Calu3 (cell line): ENCODE measurements at regions not wholly inside any gene's neighbourhood (a gene's known extent, or its start where the extent isn't known, plus 50 kb on each side); places are given as distances from the start of the nearest gene placed in this dataset.

ENCODE experiments used
- BruUV-seq: library from RNA; stranded (reverse); fragments of 400-500 nt; replicated peaks from 2 replicates; lab custom pipeline; 2021; lab: Mats Ljungman, UMichigan
- CTCF ChIA-PET: fragments of 300-600 bp; sonication (Branson Sonifier 250); formaldehyde crosslinking; loops from one replicate; lab custom pipeline; 2022; ENCODE audit warnings: antibody characterized with exemption; lab: Charles Lee
- DNase-seq: peaks from one replicate; pipeline ENCODE4 v3.0.0; 2022
- H3K27ac Mint-ChIP-seq: one replicate; pipeline ENCODE4 v1.8.0; 2022; ENCODE audit warnings: mixed read lengths; ENCODE audit not compliant: unreplicated experiment
- H3K27me3 Mint-ChIP-seq: one replicate; pipeline ENCODE4 v1.8.0; 2022; ENCODE audit warnings: mixed read lengths; ENCODE audit not compliant: unreplicated experiment
- H3K36me3 Mint-ChIP-seq: one replicate; pipeline ENCODE4 v1.8.0; 2022; ENCODE audit warnings: mild to moderate bottlenecking, moderate library complexity, mixed read lengths; ENCODE audit not compliant: insufficient read depth, unreplicated experiment
- H3K4me1 Mint-ChIP-seq: one replicate; pipeline ENCODE4 v1.8.0; 2022; ENCODE audit warnings: mild to moderate bottlenecking, low read depth, mixed read lengths; ENCODE audit not compliant: unreplicated experiment
- H3K4me3 Mint-ChIP-seq: one replicate; pipeline ENCODE4 v1.8.0; 2022; ENCODE audit warnings: mild to moderate bottlenecking, low read depth, moderate library complexity, mixed read lengths; ENCODE audit not compliant: unreplicated experiment
- H3K9me3 Mint-ChIP-seq: one replicate; pipeline ENCODE4 v1.8.0; 2022; ENCODE audit warnings: low read depth, mixed read lengths; ENCODE audit not compliant: unreplicated experiment
- intact Hi-C: fragments of 100-400 bp; cut with micrococcal nuclease; formaldehyde crosslinking; loops from one replicate; pipeline ENCODE4 v1.10.0; 2022; ENCODE audit not compliant: unreplicated experiment
- TF ChIP-seq, protein P1 (sequence below): fragments of 200-600 bp; IDR thresholded peaks from one replicate; pipeline ENCODE4 v1.8.0; 2022; ENCODE audit warnings: antibody characterized with exemption; ENCODE audit not compliant: unreplicated experiment

DNA sequence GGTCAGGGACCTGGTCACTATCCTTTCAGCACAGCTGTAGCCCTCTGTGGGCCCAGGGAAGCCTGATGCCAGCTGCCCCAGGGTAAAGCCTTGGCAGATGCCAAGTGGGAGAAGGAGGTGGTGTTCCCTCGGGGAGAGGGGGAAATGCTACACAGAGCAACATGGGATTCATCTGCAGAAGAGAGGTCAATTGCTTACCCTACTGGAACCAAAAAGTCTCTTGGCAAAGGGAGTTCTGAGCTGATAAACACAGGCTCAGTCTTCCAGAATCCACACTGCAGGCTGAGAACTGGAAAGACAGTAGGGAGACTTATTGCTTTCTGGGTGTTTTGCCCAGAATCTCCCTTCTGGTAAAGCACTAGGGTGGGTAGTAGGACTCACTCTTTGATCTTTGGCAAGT lies 100.1 kb upstream of the NEO1 start:
- CTCF ChIA-PET, result no interaction called here
- H3K27ac Mint-ChIP-seq, result no peak overlapping the region
- TF ChIP-seq, protein P1, sequence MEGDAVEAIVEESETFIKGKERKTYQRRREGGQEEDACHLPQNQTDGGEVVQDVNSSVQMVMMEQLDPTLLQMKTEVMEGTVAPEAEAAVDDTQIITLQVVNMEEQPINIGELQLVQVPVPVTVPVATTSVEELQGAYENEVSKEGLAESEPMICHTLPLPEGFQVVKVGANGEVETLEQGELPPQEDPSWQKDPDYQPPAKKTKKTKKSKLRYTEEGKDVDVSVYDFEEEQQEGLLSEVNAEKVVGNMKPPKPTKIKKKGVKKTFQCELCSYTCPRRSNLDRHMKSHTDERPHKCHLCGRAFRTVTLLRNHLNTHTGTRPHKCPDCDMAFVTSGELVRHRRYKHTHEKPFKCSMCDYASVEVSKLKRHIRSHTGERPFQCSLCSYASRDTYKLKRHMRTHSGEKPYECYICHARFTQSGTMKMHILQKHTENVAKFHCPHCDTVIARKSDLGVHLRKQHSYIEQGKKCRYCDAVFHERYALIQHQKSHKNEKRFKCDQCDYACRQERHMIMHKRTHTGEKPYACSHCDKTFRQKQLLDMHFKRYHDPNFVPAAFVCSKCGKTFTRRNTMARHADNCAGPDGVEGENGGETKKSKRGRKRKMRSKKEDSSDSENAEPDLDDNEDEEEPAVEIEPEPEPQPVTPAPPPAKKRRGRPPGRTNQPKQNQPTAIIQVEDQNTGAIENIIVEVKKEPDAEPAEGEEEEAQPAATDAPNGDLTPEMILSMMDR, result no peak
- no peaks in the 10 kb centered on the region for H3K4me1 Mint-ChIP-seq
- no peaks in the 10 kb centered on the region for H3K9me3 Mint-ChIP-seq
- no peaks in the 10 kb centered on the region for H3K36me3 Mint-ChIP-seq
- no peak overlapping the region for H3K4me3 Mint-ChIP-seq
- no TSS peak for BruUV-seq
- DNase-seq, result no peak
- peaks cover 38% of the 10 kb centered on the region for H3K27me3 Mint-ChIP-seq
- intact Hi-C loops, result no loop called here

DNA sequence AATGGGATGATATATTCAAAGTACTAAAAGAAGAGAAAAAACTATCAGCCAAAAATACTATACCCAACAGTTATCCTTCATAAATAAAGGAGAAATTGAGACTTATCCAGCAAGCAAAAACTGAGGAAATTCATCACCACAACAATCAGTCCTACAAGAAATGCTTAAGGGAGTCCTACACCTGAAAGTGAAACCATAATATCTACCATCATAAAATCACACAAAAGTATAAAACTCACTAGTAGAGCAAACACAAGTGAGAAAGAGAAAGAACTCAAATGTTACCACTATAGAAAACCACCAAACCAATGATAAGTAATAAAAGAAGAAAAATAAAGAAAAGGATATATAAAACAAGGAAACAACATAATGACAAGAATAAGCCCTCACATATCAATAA lies 103.6 kb upstream of the NEO1 start:
- DNase-seq, result no peak
- H3K4me3 Mint-ChIP-seq, result no peak overlapping the region
- no peaks in the 10 kb centered on the region for H3K4me1 Mint-ChIP-seq
- H3K27ac Mint-ChIP-seq, result no peak overlapping the region
- BruUV-seq, result no TSS peak
- no peaks in the 10 kb centered on the region for H3K9me3 Mint-ChIP-seq
- intact Hi-C loops, result no loop called here
- TF ChIP-seq, protein P1, result no peak
- H3K27me3 Mint-ChIP-seq, result peaks cover 44% of the 10 kb centered on the region
- CTCF ChIA-PET, result no interaction called here
- no peaks in the 10 kb centered on the region for H3K36me3 Mint-ChIP-seq

DNA sequence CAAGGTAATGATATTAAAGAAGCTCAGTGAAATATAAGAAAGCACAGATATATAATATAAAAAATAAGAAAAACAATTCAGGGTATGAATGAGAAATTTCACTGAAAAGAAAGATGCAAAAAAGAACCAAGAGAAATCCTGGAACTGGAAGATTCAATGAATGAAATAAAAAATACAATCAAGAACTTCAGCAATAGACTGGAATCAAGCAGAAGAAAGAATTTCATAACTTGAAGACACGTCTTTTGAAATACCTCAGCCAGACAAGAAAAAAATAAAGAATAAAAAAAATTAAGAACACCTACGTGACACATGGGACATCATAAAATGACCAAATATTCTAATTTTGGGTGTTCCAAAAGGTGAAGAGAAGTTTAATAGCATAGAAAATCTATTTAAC lies 104.6 kb upstream of the NEO1 start:
- intact Hi-C loops, result no loop called here
- Mint-ChIP-seq H3K9me3 (no peaks in the 10 kb centered on the region), H3K27me3 (peaks cover 44% of the 10 kb centered on the region), H3K36me3 (no peaks in the 10 kb centered on the region), H3K4me1 (no peaks in the 10 kb centered on the region), H3K27ac (no peak overlapping the region), H3K4me3 (no peak overlapping the region)
- CTCF ChIA-PET, result interaction anchor here (0.6 kb wide), 1 partner anchor 47 kb away, joined by 3 read pairs; no protein-coding TSS in a partner anchor
- BruUV-seq, result no TSS peak
- DNase-seq, result no peak
- TF ChIP-seq, protein P1, result no peak

DNA sequence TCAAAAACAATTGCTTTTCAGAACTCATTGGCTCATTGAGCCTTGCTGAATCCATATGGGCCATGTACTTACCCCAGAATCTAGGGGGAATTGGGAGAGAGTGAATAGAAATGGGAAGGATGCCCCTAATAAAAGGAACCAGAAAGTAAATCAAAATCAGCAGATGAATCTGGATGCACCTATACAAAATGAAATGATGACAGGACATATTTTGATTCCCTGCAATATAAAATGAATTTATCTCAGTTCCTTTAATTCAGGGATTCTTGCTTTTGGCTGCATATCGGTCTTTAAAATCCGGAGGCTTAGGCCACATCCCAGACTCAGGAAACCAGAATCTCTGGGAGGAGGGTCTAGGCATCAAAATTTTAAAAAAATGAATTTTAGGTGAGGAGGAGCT lies 107.7 kb upstream of the NEO1 start:
- no TSS peak for BruUV-seq
- TF ChIP-seq, protein P1, result no peak
- CTCF ChIA-PET, result interaction anchor here (1.3 kb wide), 1 partner anchor 10 kb away, joined by 3 read pairs; no protein-coding TSS in a partner anchor
- Mint-ChIP-seq H3K27me3 (peaks cover 70% of the 10 kb centered on the region), H3K9me3 (no peaks in the 10 kb centered on the region), H3K4me1 (no peaks in the 10 kb centered on the region), H3K4me3 (no peak overlapping the region), H3K27ac (no peak overlapping the region), H3K36me3 (no peaks in the 10 kb centered on the region)
- intact Hi-C loops, result no loop called here
- no peak for DNase-seq
